DMS 273 (cell line): ENCODE measurements at regions not wholly inside any gene's neighbourhood (a gene's known extent, or its start where the extent isn't known, plus 50 kb on each side); places are given as distances from the start of the nearest gene placed in this dataset.

ENCODE experiments used
- DNase-seq: peaks from one replicate; lab custom pipeline; 2025; ENCODE audit not compliant: unreplicated experiment; lab: John Stamatoyannopoulos, UW

DNA sequence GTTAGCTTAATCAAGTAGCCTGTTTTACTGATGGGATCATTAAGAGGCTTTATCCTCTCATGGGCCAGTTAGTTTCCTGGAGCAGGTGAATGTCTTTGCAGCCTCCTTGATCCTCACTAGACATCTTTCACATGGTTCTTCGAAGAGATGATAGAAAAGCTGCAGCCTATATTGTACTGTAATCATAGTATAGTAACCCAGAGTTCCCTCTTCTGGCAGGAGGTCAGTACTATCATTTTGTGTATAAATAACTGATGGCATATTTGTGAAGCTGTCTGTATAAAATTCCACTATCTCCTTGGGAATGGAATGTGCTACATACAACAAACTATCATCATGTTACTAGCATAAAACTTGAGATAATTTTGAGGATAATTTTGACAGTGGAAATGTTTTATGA, 123.8 kb upstream of the PRPS1L1 start:
- peak; percentile 20 for DNase-seq

DNA sequence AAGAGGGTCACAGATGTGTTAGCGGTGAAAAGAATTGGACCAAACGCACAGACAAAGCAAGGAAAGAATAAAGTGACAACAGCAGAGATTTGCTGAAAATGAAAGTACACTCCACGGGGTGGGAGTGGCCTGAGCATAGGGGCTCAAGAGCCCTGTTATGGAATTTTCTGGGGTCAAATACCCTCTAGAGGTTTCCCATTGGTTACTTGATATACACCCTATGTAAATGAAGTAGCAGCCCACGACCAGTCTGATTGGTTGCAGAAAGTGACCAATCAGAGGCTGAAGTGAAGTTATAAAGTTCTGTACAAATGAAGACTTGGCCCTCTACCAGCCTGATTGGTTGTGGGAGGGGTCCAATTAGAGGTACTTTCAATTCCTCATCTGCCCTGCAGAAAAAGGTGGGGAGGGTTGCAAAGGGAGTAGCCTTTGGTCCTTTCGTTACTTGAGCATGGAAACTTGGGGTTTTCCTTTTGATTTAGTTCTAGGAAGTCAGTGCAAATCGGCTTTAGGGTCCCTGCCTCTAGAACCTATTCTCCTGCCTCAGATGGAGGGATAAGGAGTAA, 125.6 kb upstream of the PRPS1L1 start:
- no peak for DNase-seq

DNA sequence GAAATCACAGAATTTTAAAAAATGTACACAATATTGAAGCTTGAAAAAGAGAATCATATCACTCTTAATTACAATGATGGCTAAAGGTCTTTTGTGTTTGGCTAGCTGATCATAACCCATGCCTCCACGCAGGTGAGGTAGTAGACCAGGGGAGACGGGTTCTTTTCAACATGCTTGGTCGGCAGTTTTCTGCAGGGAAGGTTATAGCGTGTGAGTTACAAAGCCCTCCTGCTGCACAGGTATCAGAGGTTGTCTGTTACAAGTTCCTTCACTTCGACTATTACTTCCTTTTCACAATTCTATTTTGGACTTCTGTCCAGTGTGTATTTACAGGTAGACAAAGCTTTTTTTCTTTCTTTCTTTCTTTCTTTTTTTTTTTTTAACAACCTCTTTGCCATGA, 127.1 kb upstream of the PRPS1L1 start:
- DNase-seq, result no peak

DNA sequence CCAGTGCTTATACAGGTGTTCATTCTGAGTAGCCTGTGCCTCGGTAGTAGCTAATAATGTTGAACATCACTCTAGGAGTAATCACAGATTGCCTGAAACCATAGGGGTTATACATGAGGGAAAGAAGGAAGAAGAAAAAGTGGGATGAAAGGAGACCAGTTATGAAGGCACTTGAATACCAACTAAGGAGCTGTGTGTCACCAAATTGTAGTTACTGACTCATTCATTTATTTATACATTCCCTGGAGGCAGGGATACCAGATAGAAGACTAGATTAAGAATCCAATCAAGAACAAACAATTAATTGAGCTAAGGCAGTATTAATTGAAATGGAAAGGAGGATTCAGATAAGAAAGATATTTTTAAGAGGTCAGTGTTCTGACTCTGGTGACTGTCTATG, 129.6 kb upstream of the PRPS1L1 start:
- DNase-seq, result no peak

DNA sequence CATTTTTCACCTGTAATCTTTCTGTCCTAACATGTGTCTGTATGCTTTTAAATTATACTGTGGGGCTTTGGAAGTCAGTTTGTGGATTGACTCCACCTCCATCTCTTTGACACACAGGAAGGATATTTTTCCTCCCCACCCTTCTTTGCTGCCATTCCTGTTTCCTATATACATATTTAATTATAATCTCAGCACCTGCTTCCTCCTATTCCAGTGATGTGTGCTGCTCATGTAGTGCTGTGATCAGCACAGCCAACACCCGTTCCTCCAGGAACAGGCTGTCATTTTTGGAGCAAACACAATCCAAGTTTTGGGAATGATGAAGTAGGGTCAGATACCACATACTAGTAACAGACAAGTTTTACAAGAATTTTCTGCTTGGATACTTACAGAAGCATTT, 135.0 kb upstream of the PRPS1L1 start:
- no peak for DNase-seq

DNA sequence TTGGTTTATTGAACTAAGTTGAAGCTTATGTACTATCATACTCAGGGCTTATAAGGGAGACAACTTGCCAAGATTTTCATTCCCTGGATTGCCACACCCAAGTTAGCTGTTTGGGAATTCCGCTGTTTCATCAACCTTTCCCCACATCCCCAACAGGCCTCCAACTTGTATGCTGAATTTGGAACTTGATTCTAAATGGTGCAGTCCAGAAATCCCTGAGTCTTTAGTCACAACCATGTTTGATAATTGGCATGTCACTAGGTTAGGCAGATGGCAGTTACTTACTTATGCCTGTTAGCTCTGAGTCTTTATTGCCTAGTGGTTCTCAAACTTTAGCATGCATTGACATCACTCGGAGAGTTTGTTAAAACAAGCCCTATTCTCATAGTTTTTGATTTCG, 135.4 kb upstream of the PRPS1L1 start:
- DNase-seq, result no peak

DNA sequence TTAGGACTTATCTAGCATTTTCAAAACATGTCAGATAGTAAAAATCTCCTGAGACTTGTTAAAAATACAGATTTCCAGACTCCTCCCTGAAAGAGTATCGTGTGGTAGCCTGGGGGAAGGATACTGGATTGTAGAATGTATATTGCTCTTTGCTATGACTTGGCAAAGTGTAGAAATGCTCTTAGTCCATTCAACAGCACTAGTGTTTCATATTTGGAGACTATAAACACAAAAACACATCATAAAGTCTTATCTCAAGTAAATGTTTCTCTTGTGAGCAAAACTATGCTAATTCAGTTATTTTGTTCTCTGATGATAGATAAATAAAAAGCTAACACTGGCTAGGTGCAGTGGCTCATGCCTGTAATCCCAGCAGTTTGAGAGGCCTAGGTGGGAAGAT, 137.5 kb upstream of the PRPS1L1 start:
- no peak for DNase-seq

DNA sequence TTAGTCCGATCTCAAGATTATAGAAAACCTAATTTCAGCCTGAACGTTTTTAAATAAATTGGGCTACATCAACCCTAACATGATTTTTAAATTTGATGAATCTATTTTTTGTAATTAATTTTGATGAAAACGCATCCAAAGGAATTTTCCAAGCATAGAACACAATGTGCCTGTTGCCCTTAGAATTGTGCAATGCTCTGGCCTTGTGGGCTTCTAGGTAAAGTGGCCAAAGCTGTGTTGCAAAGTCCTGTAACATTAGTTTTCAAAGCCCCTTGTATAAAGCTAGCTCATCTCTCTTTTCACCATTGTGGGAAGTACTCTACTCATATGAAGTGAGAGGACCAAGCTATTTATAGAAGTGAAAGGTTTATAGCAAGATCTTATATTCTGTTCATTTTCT, 138.4 kb upstream of the PRPS1L1 start:
- no peak for DNase-seq

DNA sequence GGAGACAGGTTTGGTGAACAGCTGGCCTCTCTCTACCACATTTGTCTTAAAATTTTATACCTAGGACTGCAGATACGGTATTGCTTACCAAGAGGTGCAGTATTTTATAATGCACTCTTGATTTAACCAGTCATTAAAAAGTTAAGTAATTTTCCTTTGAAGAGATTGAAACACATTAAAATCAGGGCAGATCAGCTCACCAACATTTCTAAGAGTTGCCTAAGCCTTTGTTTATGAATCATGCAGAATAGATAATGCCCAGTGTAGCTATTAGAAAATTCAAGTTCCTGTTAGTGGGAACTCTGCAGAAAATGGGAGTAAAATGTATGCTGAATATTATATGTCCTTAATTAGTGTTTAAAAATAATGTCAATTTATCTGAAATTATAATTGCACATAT, 140.2 kb upstream of the PRPS1L1 start:
- DNase-seq, result no peak

DNA sequence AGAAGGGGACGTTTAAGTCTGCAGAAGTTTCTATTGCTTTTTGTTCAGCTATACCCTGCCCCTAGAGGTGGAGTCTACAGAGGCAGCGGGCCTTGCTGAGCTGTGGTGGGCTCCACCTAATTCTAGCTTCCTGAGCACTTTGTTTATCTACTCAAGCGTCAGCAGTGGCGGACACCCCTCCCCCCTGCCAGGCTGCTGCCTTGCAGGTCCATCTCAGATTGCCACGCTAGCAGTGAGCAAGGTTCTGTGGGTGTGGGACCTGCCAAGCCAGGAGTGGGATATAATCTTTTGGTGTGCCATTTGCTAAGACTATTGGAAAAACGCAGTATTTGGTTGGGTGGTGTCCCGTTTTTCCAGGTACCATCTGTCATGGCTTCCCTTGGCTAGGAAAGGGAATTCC, 147.3 kb upstream of the PRPS1L1 start:
- no peak for DNase-seq

DNA sequence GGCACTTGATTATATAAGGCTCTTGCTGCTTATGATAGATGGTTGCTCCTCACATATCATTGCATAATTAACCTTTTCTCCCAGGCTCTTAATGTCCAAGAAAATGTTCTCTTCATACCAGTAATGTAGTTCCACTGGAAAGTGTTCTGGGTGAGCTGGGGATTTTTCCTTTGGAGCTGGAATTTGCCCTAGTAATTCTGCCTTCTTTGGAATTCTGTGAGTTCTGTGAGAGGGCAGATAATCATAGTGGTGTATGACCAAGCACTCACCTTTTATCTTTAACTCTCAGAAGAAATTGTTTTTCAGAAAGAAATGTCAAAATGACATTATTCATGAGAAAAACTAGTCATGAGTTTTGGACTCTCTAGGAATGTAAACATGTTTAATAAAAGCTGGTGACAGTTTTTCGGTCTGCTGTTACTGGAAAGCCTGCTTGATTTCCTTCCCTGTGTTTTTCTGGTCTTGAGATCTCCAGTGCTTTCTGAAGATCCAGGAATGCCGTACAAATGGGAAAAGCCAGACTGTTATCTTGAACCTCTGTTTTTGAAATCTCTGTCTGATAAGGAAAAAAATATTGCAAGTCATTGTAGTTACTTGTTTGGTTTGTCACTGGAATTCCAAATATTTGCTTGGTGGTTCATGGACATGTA, 148.3 kb upstream of the PRPS1L1 start:
- DNase-seq, result no peak

DNA sequence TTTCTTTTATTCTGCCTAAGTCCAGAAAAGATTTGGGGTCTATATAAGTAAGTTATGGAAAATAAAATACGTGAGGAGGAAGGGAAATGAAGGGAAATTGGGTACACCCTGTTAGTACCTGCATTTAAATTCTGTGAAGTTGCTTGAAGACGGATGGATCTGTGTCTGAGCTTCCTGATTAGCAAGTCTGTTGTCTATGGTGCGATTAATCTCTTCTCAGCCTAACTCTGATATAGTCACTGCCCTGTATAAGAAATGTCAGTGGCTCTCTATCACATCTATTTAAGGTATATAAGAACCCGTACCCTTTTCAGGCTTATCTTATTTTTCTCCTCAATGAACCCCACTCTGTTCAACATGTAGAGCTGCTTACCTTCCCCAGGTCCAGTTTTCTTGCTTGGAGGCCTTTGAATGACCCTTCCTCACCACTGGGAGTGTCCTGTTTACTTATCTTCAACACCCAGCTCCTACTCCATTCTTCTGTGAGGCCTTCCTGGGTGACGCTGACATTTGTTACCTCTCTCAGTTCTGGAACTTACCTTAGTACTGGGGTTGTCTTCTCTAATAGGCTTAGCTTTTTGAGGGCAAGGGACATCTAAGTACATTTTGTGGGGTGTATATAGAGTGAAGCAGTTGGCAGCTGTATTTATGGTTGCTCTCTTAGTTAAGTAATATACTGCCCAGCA, 149.6 kb upstream of the PRPS1L1 start:
- DNase-seq, result no peak

DNA sequence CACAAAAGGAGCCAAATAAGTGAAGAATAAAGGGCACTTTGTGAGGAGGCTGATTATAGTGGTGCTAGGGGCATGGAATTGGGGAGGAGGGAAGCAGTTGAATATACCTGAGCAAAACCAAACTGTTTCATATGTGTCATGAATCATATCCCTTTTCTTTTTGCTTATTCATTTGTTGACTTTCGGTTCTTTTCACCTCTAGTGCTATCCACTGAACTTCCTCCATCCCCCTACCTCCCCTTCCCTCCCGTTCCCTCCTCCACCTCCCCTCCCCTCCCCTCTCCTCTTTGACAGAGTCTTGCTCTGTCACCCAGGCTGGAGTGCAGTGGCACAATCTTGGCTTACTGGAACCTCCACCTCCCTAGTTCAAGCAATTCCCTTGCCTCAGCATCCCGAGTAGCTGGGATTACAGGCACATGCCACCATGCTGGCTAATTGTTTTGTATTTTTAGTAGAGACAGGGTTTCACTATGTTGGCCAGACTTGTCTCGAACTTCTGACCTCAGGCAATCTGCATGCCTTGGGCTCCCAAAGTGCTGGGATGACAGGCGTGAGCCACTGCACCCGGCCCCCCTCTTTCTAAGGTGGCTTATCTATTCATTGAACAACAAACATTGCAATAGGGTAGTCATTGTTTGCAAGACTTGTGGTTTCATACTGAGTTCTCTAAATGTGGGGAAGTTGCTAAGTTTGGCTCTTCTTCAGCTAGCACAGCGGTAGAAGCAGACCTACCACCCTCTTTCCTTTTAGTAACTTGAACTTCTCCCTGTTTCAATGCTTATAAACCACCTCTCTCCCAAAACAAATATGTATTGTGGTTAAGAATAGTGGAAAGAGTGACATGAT, 150.4 kb upstream of the PRPS1L1 start:
- no peak for DNase-seq

DNA sequence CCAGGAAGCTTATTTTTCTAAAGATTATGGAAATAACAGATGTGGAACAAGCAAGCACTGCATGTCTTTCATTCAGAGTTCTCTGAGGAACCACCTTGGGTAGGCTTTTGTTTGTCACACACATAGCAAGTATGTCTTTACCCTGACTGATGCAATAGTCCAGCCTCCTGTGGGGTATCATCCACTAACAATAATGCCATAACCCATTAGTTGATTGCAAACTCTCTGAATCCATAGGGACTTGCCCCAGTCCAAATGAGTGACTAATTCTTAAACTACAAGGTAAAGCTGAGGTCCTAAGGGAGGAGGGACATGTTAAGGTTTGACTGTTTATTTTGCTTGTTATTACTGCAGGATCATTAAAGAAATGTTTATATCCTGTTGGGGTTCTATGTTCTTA, 151.4 kb upstream of the PRPS1L1 start:
- no peak for DNase-seq

DNA sequence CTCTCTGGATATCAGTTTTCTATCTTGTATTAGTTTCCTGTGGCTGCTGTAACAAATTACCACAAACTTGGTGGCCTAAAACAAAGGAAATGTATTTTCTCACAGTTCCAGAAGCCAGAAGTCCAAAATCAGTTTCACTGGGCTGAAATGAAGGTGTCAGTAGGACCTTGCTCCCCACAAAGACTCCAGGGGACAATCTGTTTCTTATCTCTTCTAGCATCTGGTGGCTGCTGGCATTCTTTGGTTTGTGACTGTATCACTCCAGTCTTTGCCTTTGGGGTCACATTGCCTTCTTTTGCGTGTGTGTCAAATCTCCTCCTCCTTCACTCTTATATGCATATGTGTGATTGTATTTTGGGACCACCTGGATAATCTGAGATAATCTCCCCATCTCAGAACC, 153.0 kb upstream of the PRPS1L1 start:
- no peak for DNase-seq

DNA sequence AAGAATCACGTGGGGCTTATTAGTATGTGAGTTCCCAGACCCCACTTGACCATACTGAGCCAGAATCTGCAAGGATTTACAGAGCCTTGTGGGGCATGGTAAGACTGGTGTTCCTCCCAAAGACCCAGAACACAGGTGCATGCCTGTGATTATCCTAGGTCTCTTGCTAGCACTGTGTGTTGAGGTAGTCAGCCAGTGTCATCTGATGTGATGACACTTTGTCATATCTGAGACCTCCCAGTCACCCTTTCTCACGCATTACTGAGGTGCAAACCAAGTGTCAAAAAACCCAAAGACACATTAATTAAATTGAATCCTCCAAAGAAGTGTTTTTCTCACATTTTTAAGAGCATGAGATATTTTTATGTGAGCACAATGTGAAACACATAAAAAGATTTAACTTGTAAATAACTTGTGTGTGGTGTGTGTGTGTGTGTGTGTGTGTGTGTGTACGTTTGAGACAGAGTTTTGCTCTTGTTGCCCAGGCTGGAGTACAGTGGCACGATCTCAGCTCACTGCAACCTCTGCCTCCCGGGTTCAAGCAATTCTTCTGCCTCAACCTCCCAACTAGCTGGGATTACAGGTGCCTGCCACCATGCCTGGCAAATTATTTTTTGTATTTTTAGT, 162.0 kb upstream of the PRPS1L1 start:
- DNase-seq, result no peak

DNA sequence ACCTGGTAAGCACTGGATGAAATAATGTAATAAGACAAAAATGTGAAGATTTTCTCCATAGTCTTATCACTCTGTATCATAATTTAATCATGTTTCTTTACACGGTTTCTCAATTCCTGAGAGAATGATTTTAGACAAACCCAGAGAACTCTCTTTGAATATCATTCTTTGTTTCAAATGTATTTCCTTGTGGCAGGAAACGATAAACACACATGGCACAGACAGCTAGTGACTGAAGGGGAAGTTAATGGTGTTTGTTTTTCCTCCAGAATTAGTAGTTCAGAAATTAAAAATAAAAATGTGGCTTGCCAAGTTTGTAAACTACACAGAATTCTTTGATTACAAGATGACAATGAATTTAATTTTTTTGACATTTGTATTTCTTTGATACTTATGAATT, 163.7 kb upstream of the PRPS1L1 start:
- no peak for DNase-seq

DNA sequence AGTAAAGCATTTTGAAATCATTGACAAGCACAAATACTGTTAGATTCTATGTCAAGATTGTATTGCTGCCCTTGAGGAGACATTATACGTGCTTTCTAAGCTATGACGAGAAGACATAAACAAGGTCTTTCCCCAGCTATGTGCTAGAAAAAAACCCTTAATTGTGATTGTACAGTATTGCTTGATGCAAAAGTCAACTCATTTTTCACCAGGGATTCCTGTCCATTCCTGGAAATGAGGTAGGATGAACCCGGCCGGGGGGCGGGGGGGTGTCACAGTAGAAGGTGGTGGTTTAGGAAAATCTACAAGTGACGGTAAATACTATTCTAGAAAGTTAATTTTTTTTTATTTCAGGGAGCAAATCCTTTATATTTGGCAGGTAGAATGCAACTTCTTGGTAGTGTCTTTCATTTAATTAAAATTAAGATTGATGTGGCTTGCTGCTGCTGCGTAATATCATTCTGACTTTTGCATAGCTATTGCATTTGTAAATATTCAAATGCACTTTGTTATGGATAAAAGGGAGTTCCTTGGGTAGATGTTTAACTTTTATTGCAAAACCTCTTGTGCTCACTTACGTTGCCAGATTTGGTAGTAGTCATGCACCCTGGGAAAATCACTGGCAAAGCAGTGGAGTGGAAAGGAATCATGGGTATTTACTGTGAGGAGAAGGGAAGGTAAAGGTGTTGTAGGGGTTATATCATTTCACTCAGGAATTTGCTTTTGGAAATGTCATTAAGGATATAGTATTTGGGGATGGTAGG, 164.4 kb upstream of the PRPS1L1 start:
- no peak for DNase-seq

DNA sequence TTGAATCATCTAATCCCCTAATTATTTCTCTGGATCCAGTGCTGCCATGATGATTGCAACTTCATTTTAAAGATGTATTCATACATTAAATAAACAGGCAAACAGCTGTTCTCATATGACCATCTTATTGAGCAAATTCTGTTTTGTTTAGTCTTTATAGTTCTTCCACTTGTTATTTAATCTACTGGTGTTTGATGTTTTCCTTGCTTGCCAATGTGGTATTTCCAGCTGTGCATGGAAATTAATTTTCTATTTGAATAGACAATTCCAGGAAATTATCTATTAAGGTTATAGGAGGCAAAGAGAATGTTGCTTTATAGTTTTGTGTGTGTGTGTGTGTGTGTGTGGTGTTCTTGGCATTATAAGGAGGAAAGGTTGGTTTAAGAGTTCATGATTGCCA, 167.0 kb upstream of the PRPS1L1 start:
- DNase-seq, result no peak

DNA sequence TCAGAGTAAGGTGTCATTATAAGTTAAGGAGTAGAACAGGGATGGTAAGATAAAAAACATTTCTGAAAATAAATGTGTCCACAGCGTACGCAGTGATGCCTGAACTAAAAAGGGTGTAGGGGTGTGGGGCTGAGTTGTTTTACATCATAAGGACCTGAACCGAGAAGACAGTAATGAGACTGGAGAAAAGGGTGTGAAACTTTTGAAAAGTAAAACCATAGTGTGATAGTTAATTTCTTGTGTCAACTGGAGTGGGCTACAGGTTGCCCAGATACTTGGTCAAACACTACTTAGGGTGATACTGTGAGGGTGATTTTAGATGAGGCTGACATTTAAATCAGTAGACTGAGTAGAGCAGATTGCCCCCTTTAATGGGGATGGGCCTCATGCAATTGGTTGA, 169.0 kb upstream of the PRPS1L1 start:
- DNase-seq, result no peak

DNA sequence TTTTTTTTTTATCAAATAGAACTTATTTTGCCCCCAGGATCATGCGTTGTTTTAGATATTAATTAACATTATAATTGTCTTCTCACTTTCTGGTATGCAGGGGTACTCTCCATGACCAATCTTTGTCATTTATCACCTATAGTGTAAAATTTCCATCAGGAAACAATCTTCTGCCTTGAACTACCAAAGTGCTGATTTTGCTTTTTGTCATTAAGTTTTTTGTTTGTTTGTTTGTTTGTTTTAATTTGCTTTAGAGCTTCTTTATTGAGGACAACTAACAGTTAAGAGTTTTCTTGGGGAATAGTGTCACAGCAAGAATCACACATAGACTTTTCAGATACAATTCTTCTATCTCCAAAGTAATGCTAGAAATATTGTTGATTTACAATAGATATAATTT, 171.2 kb upstream of the PRPS1L1 start:
- DNase-seq, result no peak
